K562 (cell line): ENCODE measurements at regions not wholly inside any gene's neighbourhood (a gene's known extent, or its start where the extent isn't known, plus 50 kb on each side); places are given as distances from the start of the nearest gene placed in this dataset.

Source experiments
- CC2D1A ChIP-seq: fragments of 450-650 bp; IDR thresholded peaks from 2 replicates; pipeline ENCODE4 v1.6.1; 2017; ENCODE audit warnings: mild to moderate bottlenecking
- CCNT2 ChIP-seq: IDR thresholded peaks from 2 replicates; pipeline ENCODE4 v1.6.1; 2011; ENCODE audit warnings: borderline replicate concordance, low read depth, mild to moderate bottlenecking, moderate library complexity, mixed read lengths, low read length; ENCODE audit not compliant: insufficient read length; ENCODE audit errors: extremely low read depth
- CTBP1 ChIP-seq: fragments of 450-650 bp; IDR thresholded peaks from 2 replicates; pipeline ENCODE4 v1.6.1; 2016; ENCODE audit warnings: borderline replicate concordance
- CXXC5 ChIP-seq: fragments of 250-450 bp; sonication (Bioruptor Pico); IDR thresholded peaks from 2 replicates; pipeline ENCODE4 v1.8.0; 2022; ENCODE audit warnings: inconsistent platforms, mild to moderate bottlenecking, moderate library complexity
- DDX20 ChIP-seq: fragments of 450-650 bp; IDR thresholded peaks from 2 replicates; pipeline ENCODE4 v1.6.1; 2016; ENCODE audit warnings: missing genetic modification characterization, low read depth, mild to moderate bottlenecking, missing compliant biosample characterization, moderate library complexity
- DMBX1 ChIP-seq: fragments of 250-450 bp; sonication (Bioruptor Pico); IDR thresholded peaks from 2 replicates; pipeline ENCODE4 v1.8.0; 2022; ENCODE audit warnings: inconsistent platforms, mild to moderate bottlenecking, moderate library complexity, borderline replicate concordance
- ETS2 ChIP-seq: IDR thresholded peaks from 2 replicates; pipeline ENCODE4 v1.6.1; 2016; ENCODE audit warnings: borderline replicate concordance, missing genetic modification characterization, mild to moderate bottlenecking, moderate library complexity, missing compliant biosample characterization; ENCODE audit not compliant: poor library complexity, severe bottlenecking
- EWSR1 ChIP-seq: fragments of 450-650 bp; IDR thresholded peaks from 2 replicates; pipeline ENCODE4 v1.6.1; 2018; ENCODE audit warnings: borderline replicate concordance, mild to moderate bottlenecking, low read depth, moderate library complexity; ENCODE audit not compliant: partially characterized antibody
- GABPB1 ChIP-seq: sonication (generic); formaldehyde crosslinking; IDR thresholded peaks from 2 replicates; pipeline ENCODE4 v1.8.0; 2022; ENCODE audit warnings: mild to moderate bottlenecking, missing genetic modification reagents
- HDAC1 ChIP-seq, 2 experiments: fragments of 450-650 bp; IDR thresholded peaks; 2 replicates each; pipeline ENCODE4 v1.6.1; 2016 to 2017; ENCODE audit warnings: inconsistent platforms in 1 of 2, mild to moderate bottlenecking in 1 of 2, moderate library complexity in 1 of 2
- HEY1 ChIP-seq: fragments of 250-450 bp; sonication (Bioruptor Pico); IDR thresholded peaks from 2 replicates; pipeline ENCODE4 v1.5.0; 2020; ENCODE audit warnings: mild to moderate bottlenecking, moderate library complexity, borderline replicate concordance
- HNRNPUL1 ChIP-seq: fragments of 200-400 bp; formaldehyde crosslinking; IDR thresholded peaks from 2 replicates; pipeline ENCODE4 v1.6.1; 2017; ENCODE audit warnings: low read length
- IFI16 ChIP-seq: fragments of 250-450 bp; sonication (Bioruptor Pico); IDR thresholded peaks from 2 replicates; pipeline ENCODE4 v2.1.2; 2022; ENCODE audit warnings: mild to moderate bottlenecking, inconsistent platforms
- KHSRP ChIP-seq: fragments of 450-650 bp; IDR thresholded peaks from 2 replicates; pipeline ENCODE4 v1.6.1; 2017
- MTA3 ChIP-seq: fragments of 450-650 bp; formaldehyde crosslinking; IDR thresholded peaks from 2 replicates; pipeline ENCODE4 v1.6.1; 2017; ENCODE audit warnings: mild to moderate bottlenecking, borderline replicate concordance
- POLR2B ChIP-seq: fragments of 450-650 bp; IDR thresholded peaks from 2 replicates; pipeline ENCODE4 v1.6.1; 2018; ENCODE audit warnings: low read depth; ENCODE audit not compliant: partially characterized antibody
- POLR3G ChIP-seq: IDR thresholded peaks from 2 replicates; pipeline ENCODE4 v1.6.1; 2011; ENCODE audit not compliant: insufficient read length, insufficient replicate concordance; ENCODE audit errors: extremely low read depth
- SIX5 ChIP-seq, 2 experiments: IDR thresholded peaks; 2 replicates each; pipeline ENCODE4 v1.6.1; 2011; ENCODE audit warnings: low read length in 2 of 2, borderline replicate concordance in 1 of 2, low read depth in 1 of 2, mild to moderate bottlenecking in 1 of 2, moderate library complexity in 1 of 2; ENCODE audit not compliant: insufficient read depth in 1 of 2
- SLC30A9 ChIP-seq: fragments of 250-450 bp; sonication (Bioruptor Pico); IDR thresholded peaks from 2 replicates; pipeline ENCODE4 v1.8.0; 2022; ENCODE audit warnings: mild to moderate bottlenecking, moderate library complexity
- SRSF7 ChIP-seq: fragments of 200-400 bp; formaldehyde crosslinking; optimal IDR thresholded peaks from 2 replicates; pipeline ENCODE3; 2017; ENCODE audit warnings: mild to moderate bottlenecking, low read depth, low read length
- STAG1 ChIP-seq: sonication (generic); formaldehyde crosslinking; IDR thresholded peaks from 2 replicates; pipeline ENCODE4 v1.5.0; 2020; ENCODE audit warnings: missing genetic modification reagents, borderline replicate concordance
- TCF7L2 ChIP-seq: fragments of 150-350 bp; IDR thresholded peaks from 2 replicates; pipeline ENCODE4 v1.6.1; 2016; ENCODE audit warnings: low read depth, mild to moderate bottlenecking, low read length, moderate library complexity
- U2AF2 ChIP-seq: fragments of 200-400 bp; formaldehyde crosslinking; optimal IDR thresholded peaks from 2 replicates; pipeline ENCODE3; 2017; ENCODE audit warnings: low read depth, mild to moderate bottlenecking, low read length
- ZBED1 ChIP-seq: IDR thresholded peaks from 2 replicates; pipeline ENCODE4 v1.6.1; 2014
- ZNF184 ChIP-seq: sonication (generic); formaldehyde crosslinking; IDR thresholded peaks from 2 replicates; pipeline ENCODE4 v1.5.0; 2020; ENCODE audit warnings: missing genetic modification reagents
- ZNF263 ChIP-seq: sonication (generic); formaldehyde crosslinking; IDR thresholded peaks from 2 replicates; pipeline ENCODE4 v1.8.0; 2022; ENCODE audit warnings: mild to moderate bottlenecking, missing genetic modification reagents, borderline replicate concordance
- ZNF561 ChIP-seq: fragments of 450-650 bp; formaldehyde crosslinking; conservative IDR thresholded peaks from 2 replicates; pipeline ENCODE4 v1.4.0; 2020; ENCODE audit warnings: mild to moderate bottlenecking, moderate library complexity
- TF ChIP-seq, protein P1 (sequence below), 2 experiments: fragments of 450-650 bp; IDR thresholded peaks; 2 replicates each; pipeline ENCODE4 v1.6.1; 2018; ENCODE audit warnings: mild to moderate bottlenecking in 2 of 2, low read depth in 1 of 2; ENCODE audit not compliant: partially characterized antibody in 2 of 2

DNA sequence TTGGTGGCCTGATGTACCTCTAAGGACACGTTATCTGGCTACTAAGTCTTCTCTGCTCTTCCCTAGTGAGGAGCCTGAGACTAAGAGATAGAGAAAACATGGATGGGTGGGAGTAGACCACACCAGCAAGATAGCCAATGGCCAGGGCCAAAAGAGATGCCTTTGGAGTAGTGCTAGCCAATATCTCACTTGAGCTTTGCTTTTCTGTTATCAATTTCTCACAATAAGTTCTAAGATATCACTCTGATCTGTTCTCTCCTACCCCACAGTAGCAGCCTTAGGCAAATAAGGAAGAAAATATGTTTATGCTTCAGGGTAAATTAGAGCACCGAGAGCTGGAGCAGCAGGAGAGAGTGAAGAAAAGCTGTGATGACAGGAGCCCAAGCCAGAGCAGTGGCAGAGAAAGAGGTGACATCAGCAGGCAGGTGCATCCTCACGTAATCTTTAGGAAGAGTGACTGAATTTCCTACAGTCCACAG lies 343.9 kb upstream of the NOCT start (continued):
- TF ChIP-seq CC2D1A (peak; percentile 82), U2AF2 (no peak), HNRNPUL1 (no peak), DMBX1 (peak; percentile 44; the same call in 1 of the 2 replicates), SIX5 (IDR thresholded peaks at IDR 0.05; ENCODE audit: borderline replicate concordance in 1 of 2, insufficient read depth in 1 of 2, low read depth in 1 of 2, low read length in 2 of 2) (no peak), CTBP1 (peak; percentile 92), HDAC1 (IDR thresholded peaks at IDR 0.05) (peak in 1 of 2 experiments; percentile 66; a peak in 2 of 4 replicates), ZBED1 (no peak), DDX20 (tag) (no peak), EWSR1 (no peak), HEY1 (CRISPR knock-in tag) (0 out of 2 replicates have a peak, but pooled peaks have one; percentile 36), CCNT2 (peak; percentile 98), POLR2B (no peak), TCF7L2 (no peak), MTA3 (0 out of 2 replicates have a peak, but pooled peaks have one; percentile 54), ZNF561 (CRISPR knock-in tag) (no peak), KHSRP (no peak), STAG1 (CRISPR knock-in tag) (no peak), ZNF263 (CRISPR knock-in tag) (no peak; the same call in 1 of the 2 replicates), IFI16 (CRISPR knock-in tag) (no peak), CXXC5 (CRISPR knock-in tag) (no peak), ETS2 (no peak), ZNF184 (CRISPR knock-in tag) (no peak), POLR3G (no peak), SRSF7 (no peak), SLC30A9 (no peak), GABPB1 (no peak)
- TF ChIP-seq, protein P1, sequence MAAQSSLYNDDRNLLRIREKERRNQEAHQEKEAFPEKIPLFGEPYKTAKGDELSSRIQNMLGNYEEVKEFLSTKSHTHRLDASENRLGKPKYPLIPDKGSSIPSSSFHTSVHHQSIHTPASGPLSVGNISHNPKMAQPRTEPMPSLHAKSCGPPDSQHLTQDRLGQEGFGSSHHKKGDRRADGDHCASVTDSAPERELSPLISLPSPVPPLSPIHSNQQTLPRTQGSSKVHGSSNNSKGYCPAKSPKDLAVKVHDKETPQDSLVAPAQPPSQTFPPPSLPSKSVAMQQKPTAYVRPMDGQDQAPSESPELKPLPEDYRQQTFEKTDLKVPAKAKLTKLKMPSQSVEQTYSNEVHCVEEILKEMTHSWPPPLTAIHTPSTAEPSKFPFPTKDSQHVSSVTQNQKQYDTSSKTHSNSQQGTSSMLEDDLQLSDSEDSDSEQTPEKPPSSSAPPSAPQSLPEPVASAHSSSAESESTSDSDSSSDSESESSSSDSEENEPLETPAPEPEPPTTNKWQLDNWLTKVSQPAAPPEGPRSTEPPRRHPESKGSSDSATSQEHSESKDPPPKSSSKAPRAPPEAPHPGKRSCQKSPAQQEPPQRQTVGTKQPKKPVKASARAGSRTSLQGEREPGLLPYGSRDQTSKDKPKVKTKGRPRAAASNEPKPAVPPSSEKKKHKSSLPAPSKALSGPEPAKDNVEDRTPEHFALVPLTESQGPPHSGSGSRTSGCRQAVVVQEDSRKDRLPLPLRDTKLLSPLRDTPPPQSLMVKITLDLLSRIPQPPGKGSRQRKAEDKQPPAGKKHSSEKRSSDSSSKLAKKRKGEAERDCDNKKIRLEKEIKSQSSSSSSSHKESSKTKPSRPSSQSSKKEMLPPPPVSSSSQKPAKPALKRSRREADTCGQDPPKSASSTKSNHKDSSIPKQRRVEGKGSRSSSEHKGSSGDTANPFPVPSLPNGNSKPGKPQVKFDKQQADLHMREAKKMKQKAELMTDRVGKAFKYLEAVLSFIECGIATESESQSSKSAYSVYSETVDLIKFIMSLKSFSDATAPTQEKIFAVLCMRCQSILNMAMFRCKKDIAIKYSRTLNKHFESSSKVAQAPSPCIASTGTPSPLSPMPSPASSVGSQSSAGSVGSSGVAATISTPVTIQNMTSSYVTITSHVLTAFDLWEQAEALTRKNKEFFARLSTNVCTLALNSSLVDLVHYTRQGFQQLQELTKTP (IDR thresholded peaks at IDR 0.05; ENCODE audit: low read depth in 1 of 2, partially characterized antibody in 2 of 2) = no peak
